ENCODE measurements at regions not wholly inside any gene's neighbourhood (a gene's known extent, or its start where the extent isn't known, plus 50 kb on each side); places are given as distances from the start of the nearest gene placed in this dataset.
"Not testable (repeated sequence)": the region's sequence is repeated elsewhere in the genome, so short reads cannot be mapped to it uniquely, and the experiment has no call there.

GRCh38 chrX:110965409-110966090, 130.4 kb upstream of the PAK3 start:
- no peak for DNase-seq (ENCODE audit: low read depth in 3 of 3)

- no peak for DNase-seq (ENCODE audit: low read depth in 3 of 3)
Measured at GRCh38 chrX:110964786-110965185, 131.2 kb upstream of the PAK3 start.

GRCh38 chrX:110962451-110962850, 133.5 kb upstream of the PAK3 start:
- DNase-seq (ENCODE audit: low read depth in 3 of 3): no peak

GRCh38 chrX:110955706-110956105, 140.3 kb upstream of the PAK3 start:
- no peak for DNase-seq (ENCODE audit: low read depth in 3 of 3)

- DNase-seq (ENCODE audit: low read depth in 3 of 3): no peak
Measured at GRCh38 chrX:110954428-110955100, 141.4 kb upstream of the PAK3 start.

- no peak for DNase-seq (ENCODE audit: low read depth in 3 of 3)
Measured at GRCh38 chrX:110951472-110952269, 144.3 kb upstream of the PAK3 start.

- DNase-seq (ENCODE audit: low read depth in 3 of 3): no peak
Measured at GRCh38 chrX:110944751-110945675, 149.4 kb upstream of the CHRDL1 start.

GRCh38 chrX:110944311-110944750, 148.7 kb upstream of the CHRDL1 start:
- no peak for DNase-seq (ENCODE audit: low read depth in 3 of 3)

- DNase-seq (ENCODE audit: low read depth in 3 of 3): no peak
Measured at GRCh38 chrX:110941906-110942305, 146.3 kb upstream of the CHRDL1 start.

- no peak for DNase-seq (ENCODE audit: low read depth in 3 of 3)
Measured at GRCh38 chrX:110938977-110939732, 143.5 kb upstream of the CHRDL1 start.

- DNase-seq (ENCODE audit: low read depth in 3 of 3): no peak
Measured at GRCh38 chrX:110924871-110925270, 129.3 kb upstream of the CHRDL1 start.

GRCh38 chrX:110920991-110921390, 125.4 kb upstream of the CHRDL1 start:
- DNase-seq (ENCODE audit: low read depth in 3 of 3): no peak

- no peak for DNase-seq (ENCODE audit: low read depth in 3 of 3)
Measured at GRCh38 chrX:110915570-110915969, 120.0 kb upstream of the CHRDL1 start.

- no peak for DNase-seq (ENCODE audit: low read depth in 3 of 3)
Measured at GRCh38 chrX:110915111-110915510, 119.5 kb upstream of the CHRDL1 start.

GRCh38 chrX:110914281-110914680, 118.7 kb upstream of the CHRDL1 start:
- no peak for DNase-seq (ENCODE audit: low read depth in 3 of 3)

- not testable (repeated sequence) for DNase-seq (ENCODE audit: low read depth in 3 of 3)
Measured at GRCh38 chrX:110904747-110905146, 109.1 kb upstream of the CHRDL1 start.

GRCh38 chrX:110881971-110882370, 86.4 kb upstream of the CHRDL1 start:
- no peak for DNase-seq (ENCODE audit: low read depth in 3 of 3)

GRCh38 chrX:110877326-110877725, 81.7 kb upstream of the CHRDL1 start:
- no peak for DNase-seq (ENCODE audit: low read depth in 3 of 3)

GRCh38 chrX:110871839-110872238, 76.2 kb upstream of the CHRDL1 start:
- no peak for DNase-seq (ENCODE audit: low read depth in 3 of 3)

GRCh38 chrX:110866421-110866820, 70.8 kb upstream of the CHRDL1 start:
- DNase-seq (ENCODE audit: low read depth in 3 of 3): no peak

- DNase-seq (ENCODE audit: low read depth in 3 of 3): no peak
Measured at GRCh38 chrX:110863883-110864282, 68.3 kb upstream of the CHRDL1 start.

Data from stimulated activated CD4-positive, alpha-beta T cell treated with anti-CD3 and anti-CD28 coated beads, TNF-alpha, amount 100 ng/mL, for 24 hours (primary cell).